ENCODE measurements at regions not wholly inside any gene's neighbourhood (a gene's known extent, or its start where the extent isn't known, plus 50 kb on each side); places are given as distances from the start of the nearest gene placed in this dataset.

DNA sequence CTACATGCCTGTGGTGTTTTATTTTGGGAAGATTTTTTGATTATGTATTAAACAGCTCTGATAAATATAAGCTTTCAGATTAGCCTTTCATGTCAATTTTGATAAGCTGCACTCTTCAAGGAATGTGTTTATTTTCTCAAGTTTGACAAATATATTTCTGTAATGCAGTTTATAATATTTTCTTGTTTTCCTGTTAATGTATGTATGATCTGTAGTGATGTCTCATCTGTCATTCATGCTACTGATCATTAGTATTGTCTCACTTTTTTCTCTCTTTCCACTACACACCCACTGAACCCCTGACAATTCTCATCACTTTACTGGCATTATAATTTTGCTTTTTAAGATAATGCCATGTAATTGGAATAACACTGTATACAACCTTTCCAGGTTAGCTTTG, 100.9 kb downstream of the TMEM18 start:
- H3K27ac Mint-ChIP-seq (ENCODE audit: unreplicated experiment) = no peak overlapping the region
- no peaks in the 10 kb centered on the region for H3K4me1 Mint-ChIP-seq (ENCODE audit: unreplicated experiment)
- peaks cover 2% of the 10 kb centered on the region for H3K27me3 Mint-ChIP-seq (ENCODE audit: unreplicated experiment)
- TF ChIP-seq, protein P1, sequence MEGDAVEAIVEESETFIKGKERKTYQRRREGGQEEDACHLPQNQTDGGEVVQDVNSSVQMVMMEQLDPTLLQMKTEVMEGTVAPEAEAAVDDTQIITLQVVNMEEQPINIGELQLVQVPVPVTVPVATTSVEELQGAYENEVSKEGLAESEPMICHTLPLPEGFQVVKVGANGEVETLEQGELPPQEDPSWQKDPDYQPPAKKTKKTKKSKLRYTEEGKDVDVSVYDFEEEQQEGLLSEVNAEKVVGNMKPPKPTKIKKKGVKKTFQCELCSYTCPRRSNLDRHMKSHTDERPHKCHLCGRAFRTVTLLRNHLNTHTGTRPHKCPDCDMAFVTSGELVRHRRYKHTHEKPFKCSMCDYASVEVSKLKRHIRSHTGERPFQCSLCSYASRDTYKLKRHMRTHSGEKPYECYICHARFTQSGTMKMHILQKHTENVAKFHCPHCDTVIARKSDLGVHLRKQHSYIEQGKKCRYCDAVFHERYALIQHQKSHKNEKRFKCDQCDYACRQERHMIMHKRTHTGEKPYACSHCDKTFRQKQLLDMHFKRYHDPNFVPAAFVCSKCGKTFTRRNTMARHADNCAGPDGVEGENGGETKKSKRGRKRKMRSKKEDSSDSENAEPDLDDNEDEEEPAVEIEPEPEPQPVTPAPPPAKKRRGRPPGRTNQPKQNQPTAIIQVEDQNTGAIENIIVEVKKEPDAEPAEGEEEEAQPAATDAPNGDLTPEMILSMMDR (IDR thresholded peaks at IDR 0.05; ENCODE audit: unreplicated experiment) = no peak
- no peaks in the 10 kb centered on the region for H3K36me3 Mint-ChIP-seq (ENCODE audit: low read depth, unreplicated experiment)
- DNase-seq (ENCODE audit: low spot score) = no peak
- H3K4me3 Mint-ChIP-seq (ENCODE audit: unreplicated experiment) = no peak overlapping the region
- H3K9me3 Mint-ChIP-seq (ENCODE audit: unreplicated experiment) = no peaks in the 10 kb centered on the region

DNA sequence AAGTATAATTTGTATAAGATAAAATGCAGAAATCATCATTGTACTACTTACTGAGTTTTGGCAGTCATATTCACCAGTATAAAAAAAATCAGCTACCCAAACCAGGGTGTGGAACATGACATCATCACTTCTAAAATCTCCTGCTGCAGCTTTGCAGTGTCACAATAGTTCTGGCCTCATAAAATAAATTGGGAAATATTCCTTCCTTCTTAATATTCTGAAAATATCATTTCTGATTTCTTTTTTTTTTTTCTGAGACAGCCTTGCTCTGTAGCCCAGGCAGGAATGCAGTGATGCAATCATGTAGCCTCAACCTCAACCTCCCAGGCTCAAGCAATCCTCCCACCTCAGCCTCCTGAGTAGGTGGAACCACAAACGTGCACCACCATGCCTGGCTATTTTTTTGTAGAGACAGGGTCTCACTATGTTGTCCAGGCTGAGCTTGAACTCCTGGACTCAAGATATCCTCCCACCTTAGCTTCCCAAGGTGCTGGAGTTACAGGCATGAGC, 101.4 kb downstream of the TMEM18 start:
- Mint-ChIP-seq H3K4me3 (ENCODE audit: unreplicated experiment) (no peak overlapping the region), H3K27ac (ENCODE audit: unreplicated experiment) (no peak overlapping the region), H3K9me3 (ENCODE audit: unreplicated experiment) (no peaks in the 10 kb centered on the region), H3K36me3 (ENCODE audit: low read depth, unreplicated experiment) (no peaks in the 10 kb centered on the region), H3K4me1 (ENCODE audit: unreplicated experiment) (no peaks in the 10 kb centered on the region), H3K27me3 (ENCODE audit: unreplicated experiment) (peaks cover 2% of the 10 kb centered on the region)
- no peak for DNase-seq (ENCODE audit: low spot score)
- TF ChIP-seq, protein P1 (IDR thresholded peaks at IDR 0.05; ENCODE audit: unreplicated experiment) = no peak

DNA sequence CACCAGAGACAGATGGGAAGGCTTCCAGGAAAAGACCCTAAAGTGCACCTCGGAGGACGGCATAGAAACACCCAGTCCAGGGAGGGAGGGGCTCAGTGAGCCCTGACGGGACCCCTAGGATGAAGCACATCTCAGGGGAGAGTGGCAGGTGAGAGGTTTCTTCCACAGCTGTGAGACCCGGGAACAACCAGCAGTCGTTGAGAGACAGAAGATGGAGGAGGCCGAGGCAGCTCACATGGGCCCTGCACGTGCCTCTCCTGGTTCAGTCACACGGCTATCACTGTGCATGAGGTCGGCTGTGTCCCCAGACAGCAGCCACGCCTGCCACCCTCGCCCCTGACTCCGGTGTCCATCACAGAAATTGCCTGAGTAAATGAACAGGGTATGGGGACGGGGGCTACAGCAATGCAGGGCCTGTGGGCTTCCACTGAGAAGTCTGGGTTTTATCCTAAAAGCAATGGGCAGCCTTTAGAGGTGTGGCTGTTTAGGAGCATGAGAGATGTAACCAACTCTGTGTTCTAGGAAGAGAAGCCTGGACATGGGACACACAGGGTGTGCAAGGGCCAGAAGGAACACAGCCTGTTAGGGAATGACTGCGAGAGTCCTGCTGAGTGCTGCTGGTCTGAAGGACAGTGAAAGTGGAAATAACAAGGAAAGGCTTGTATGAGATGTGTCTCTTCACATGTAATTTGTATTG, 102.0 kb downstream of the TMEM18 start:
- H3K4me3 Mint-ChIP-seq (ENCODE audit: unreplicated experiment) = no peak overlapping the region

DNA sequence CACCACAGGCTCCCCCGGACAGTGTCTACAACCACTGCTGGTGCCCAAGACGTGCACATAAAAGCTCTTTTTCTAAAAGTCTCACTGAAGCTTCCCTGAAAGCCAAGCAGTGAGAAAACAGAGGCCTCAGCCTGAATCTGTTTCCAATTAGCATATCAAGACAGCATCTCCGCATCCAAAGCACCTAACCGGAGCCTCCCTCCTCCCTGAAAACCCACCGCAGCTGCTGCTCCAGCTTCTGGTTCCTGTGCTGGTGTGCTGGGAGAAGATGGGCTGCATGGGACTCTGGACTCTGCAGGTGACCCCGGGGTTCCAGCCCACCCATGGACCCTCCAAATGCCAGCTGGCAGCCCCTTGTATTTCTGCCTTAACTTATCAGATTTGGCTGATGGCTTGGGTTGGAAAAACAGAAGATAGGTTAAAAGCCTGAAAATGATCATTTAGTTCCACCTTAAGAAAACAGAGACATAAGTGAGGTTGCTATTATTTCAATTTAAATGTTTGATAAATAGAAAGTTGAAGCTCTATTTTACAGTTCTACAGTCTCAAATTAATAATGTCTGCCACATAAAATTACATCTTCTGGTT, 103.3 kb downstream of the TMEM18 start:
- Mint-ChIP-seq H3K27ac (ENCODE audit: unreplicated experiment) (no peak overlapping the region), H3K9me3 (ENCODE audit: unreplicated experiment) (no peaks in the 10 kb centered on the region), H3K4me3 (ENCODE audit: unreplicated experiment) (no peak overlapping the region), H3K4me1 (ENCODE audit: unreplicated experiment) (no peaks in the 10 kb centered on the region), H3K27me3 (ENCODE audit: unreplicated experiment) (peaks cover 2% of the 10 kb centered on the region), H3K36me3 (ENCODE audit: low read depth, unreplicated experiment) (no peaks in the 10 kb centered on the region)
- DNase-seq (ENCODE audit: low spot score) = no peak
- TF ChIP-seq, protein P1 (IDR thresholded peaks at IDR 0.05; ENCODE audit: unreplicated experiment) = no peak

More for the DNA sequence above, 102.0 kb downstream of the TMEM18 start:
- no peaks in the 10 kb centered on the region for H3K36me3 Mint-ChIP-seq (ENCODE audit: low read depth, unreplicated experiment)
- no peaks in the 10 kb centered on the region for H3K4me1 Mint-ChIP-seq (ENCODE audit: unreplicated experiment)
- no peak for DNase-seq (ENCODE audit: low spot score)
- H3K27me3 Mint-ChIP-seq (ENCODE audit: unreplicated experiment) = peaks cover 2% of the 10 kb centered on the region
- H3K27ac Mint-ChIP-seq (ENCODE audit: unreplicated experiment) = no peak overlapping the region
- TF ChIP-seq, protein P1 (IDR thresholded peaks at IDR 0.05; ENCODE audit: unreplicated experiment) = no peak
- no peaks in the 10 kb centered on the region for H3K9me3 Mint-ChIP-seq (ENCODE audit: unreplicated experiment)

DNA sequence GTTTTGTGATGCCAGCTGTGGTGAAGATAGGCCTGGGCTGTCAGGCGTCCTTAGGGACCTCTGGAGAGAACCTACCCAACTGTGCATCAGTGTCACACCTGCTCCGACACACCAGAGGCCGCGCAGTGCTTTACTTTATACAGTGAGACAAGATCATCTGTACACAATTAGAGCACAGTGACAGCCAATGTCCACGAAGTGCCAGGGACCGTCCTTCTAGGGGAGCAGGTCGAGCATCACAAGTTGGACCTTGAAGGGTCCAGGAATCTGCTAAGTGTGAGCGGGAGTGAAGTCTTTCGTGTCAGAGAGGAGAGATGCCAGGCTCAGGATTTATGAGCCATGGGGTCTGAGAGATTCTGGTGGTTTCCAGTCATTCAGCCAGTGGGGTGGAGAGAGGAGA, 104.2 kb downstream of the TMEM18 start:
- Mint-ChIP-seq H3K36me3 (ENCODE audit: low read depth, unreplicated experiment) (no peaks in the 10 kb centered on the region), H3K27ac (ENCODE audit: unreplicated experiment) (no peak overlapping the region), H3K27me3 (ENCODE audit: unreplicated experiment) (peaks cover 2% of the 10 kb centered on the region), H3K4me1 (ENCODE audit: unreplicated experiment) (no peaks in the 10 kb centered on the region), H3K9me3 (ENCODE audit: unreplicated experiment) (no peaks in the 10 kb centered on the region), H3K4me3 (ENCODE audit: unreplicated experiment) (no peak overlapping the region)
- TF ChIP-seq, protein P1 (IDR thresholded peaks at IDR 0.05; ENCODE audit: unreplicated experiment) = no peak
- DNase-seq (ENCODE audit: low spot score) = no peak

All from endothelial cell (in vitro differentiated cells).